ENCODE measurements at regions not wholly inside any gene's neighbourhood (a gene's known extent, or its start where the extent isn't known, plus 50 kb on each side); places are given as distances from the start of the nearest gene placed in this dataset.

- intact Hi-C loops (cut with micrococcal nuclease): no loop called here
- ATAC-seq (ENCODE audit: low read depth) (no peak), DNase-seq (no peak)
- H3K36me3 Mint-ChIP-seq (ENCODE audit: low read depth): no peaks in the 10 kb centered on the region
- H3K27ac Mint-ChIP-seq: no peak overlapping the region
- CTCF ChIA-PET: no interaction called here
- no peak overlapping the region for H3K4me3 Mint-ChIP-seq
- TF ChIP-seq CTCF (IDR thresholded peaks at IDR 0.05): no peak
- H3K27me3 Mint-ChIP-seq: peaks cover 2% of the 10 kb centered on the region
- H3K9me3 Mint-ChIP-seq: peaks cover 5% of the 10 kb centered on the region
- H3K4me1 Mint-ChIP-seq: no peaks in the 10 kb centered on the region
- POLR2A ChIA-PET: no interaction called here
These were observed 86.4 kb upstream of the MED14 start for GRCh38 chrX:40821780-40822179.

- Mint-ChIP-seq H3K27me3 (no peaks in the 10 kb centered on the region), H3K27ac (no peak overlapping the region), H3K4me1 (no peaks in the 10 kb centered on the region), H3K9me3 (peaks cover 5% of the 10 kb centered on the region), H3K36me3 (ENCODE audit: low read depth) (no peaks in the 10 kb centered on the region), H3K4me3 (no peak overlapping the region)
- intact Hi-C loops (cut with micrococcal nuclease): no loop called here
- ChIA-PET CTCF (no interaction called here), POLR2A (no interaction called here)
- no peak for DNase-seq
- no peak for ATAC-seq (ENCODE audit: low read depth)
- TF ChIP-seq CTCF (IDR thresholded peaks at IDR 0.05): no peak
These were observed 92.0 kb upstream of the MED14 start for GRCh38 chrX:40827331-40827730.

GRCh38 chrX:40831750-40832149, 96.4 kb upstream of the MED14 start:
- Mint-ChIP-seq H3K4me1 (no peaks in the 10 kb centered on the region), H3K27me3 (no peaks in the 10 kb centered on the region), H3K9me3 (no peaks in the 10 kb centered on the region), H3K4me3 (no peak overlapping the region), H3K27ac (no peak overlapping the region), H3K36me3 (ENCODE audit: low read depth) (no peaks in the 10 kb centered on the region)
- ATAC-seq (ENCODE audit: low read depth) (no peak), DNase-seq (no peak)
- CTCF ChIA-PET: no interaction called here
- POLR2A ChIA-PET: no interaction called here
- intact Hi-C loops (cut with micrococcal nuclease): no loop called here
- TF ChIP-seq CTCF (IDR thresholded peaks at IDR 0.05): no peak

GRCh38 chrX:40832723-40833122, 97.4 kb upstream of the MED14 start:
- intact Hi-C loops (cut with micrococcal nuclease): no loop called here
- DNase-seq (no peak), ATAC-seq (ENCODE audit: low read depth) (no peak)
- Mint-ChIP-seq H3K9me3 (no peaks in the 10 kb centered on the region), H3K4me1 (no peaks in the 10 kb centered on the region), H3K36me3 (ENCODE audit: low read depth) (no peaks in the 10 kb centered on the region), H3K27me3 (no peaks in the 10 kb centered on the region), H3K27ac (no peak overlapping the region), H3K4me3 (no peak overlapping the region)
- no peak for TF ChIP-seq CTCF (IDR thresholded peaks at IDR 0.05)
- POLR2A ChIA-PET: interaction anchor here (0.7 kb wide), 1 partner anchor 28 kb away, joined by 6 read pairs; no protein-coding TSS in a partner anchor
- CTCF ChIA-PET: no interaction called here

GRCh38 chrX:40834225-40834624, 98.9 kb upstream of the MED14 start:
- CTCF ChIA-PET: no interaction called here

More at GRCh38 chrX:40834225-40834624, 98.9 kb upstream of the MED14 start:
- ATAC-seq (ENCODE audit: low read depth): no peak
- no peak for DNase-seq
- Mint-ChIP-seq H3K4me1 (no peaks in the 10 kb centered on the region), H3K36me3 (ENCODE audit: low read depth) (no peaks in the 10 kb centered on the region), H3K27ac (no peak overlapping the region), H3K9me3 (no peaks in the 10 kb centered on the region), H3K27me3 (no peaks in the 10 kb centered on the region), H3K4me3 (no peak overlapping the region)
- POLR2A ChIA-PET: no interaction called here
- intact Hi-C loops (cut with micrococcal nuclease): no loop called here
- TF ChIP-seq CTCF (IDR thresholded peaks at IDR 0.05): no peak

Measured in activated B cell treated with CpG ODN at 0.5 μM for 24 hours (primary cell).